Glomerular endothelial cell (primary cell): ENCODE measurements at regions not wholly inside any gene's neighbourhood (a gene's known extent, or its start where the extent isn't known, plus 50 kb on each side); places are given as distances from the start of the nearest gene placed in this dataset.
"Not testable (repeated sequence)": the region's sequence is repeated elsewhere in the genome, so short reads cannot be mapped to it uniquely, and the experiment has no call there.

Source experiments
- DNase-seq: peaks from one replicate; pipeline ENCODE4 v3.0.0-alpha.2; 2011; ENCODE audit warnings: low read depth, low spot score; ENCODE audit errors: extremely low read depth

DNA sequence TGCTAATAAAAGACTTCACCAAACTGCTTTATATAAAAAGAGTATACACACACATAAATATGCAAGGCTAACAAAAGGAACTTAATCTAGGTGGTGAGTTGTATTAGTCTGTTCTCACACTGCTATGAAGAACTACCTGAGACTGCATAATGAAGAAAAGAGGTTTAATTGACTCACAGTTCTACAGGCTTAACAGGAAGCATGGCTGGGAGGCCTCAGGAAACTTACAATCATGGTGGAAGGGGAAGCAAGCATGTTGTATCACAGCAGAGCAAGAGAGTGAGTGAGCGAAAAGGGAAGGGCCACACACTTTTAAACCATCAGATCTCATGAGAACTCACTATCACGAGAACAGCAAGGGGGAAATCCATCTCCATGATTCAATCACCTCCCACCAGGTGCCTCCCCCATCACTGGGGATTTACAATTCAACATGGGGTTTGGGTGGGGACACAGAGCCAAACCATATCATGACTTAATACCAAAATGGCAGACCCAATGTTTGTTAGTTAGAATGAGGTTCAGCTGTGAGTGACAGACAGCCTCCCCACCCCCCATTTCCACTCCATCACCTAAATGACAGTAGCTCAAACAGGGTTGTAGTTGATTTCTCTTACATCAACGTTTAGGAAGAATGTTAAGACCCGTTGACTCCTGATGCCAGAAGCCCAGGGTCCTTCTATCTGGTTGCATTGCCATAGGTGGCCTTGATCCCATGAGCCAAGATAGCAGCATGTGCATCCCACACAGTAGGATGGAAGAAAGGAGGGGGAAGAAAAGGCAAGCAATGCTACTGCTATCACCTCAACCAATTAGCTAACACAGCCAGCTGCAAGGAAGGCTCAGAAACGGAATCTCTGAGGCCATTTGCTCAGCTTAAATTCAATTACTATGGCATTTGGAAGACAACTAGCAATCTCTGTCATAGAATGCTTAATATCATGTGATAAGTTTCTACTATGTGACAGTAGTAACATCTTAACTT is 77.0 kb downstream of the CCDC71L start:
- DNase-seq = no peak

DNA sequence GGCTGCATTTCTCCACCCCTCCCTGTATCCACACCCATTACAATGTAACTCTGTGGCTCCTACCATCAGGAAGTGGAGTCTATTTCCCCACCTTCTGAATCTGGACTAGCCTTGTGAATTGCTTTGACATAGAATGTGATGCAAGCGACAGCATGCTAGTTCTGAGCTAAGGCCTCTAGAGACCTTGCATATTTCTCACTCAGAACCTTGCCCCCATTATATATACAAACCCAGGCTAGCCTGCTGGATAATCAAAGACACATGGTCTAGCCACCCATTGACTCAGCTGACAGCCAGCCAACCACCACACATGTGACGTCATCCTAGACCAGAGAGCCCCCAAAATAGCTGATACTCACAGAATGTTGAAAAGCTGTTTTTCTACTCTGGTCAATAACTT is 77.9 kb downstream of the CCDC71L start:
- no peak for DNase-seq

- no peak for DNase-seq
Observed at GRCh38 chr7:106582365-106582764, 78.6 kb downstream of the CCDC71L start.

DNA sequence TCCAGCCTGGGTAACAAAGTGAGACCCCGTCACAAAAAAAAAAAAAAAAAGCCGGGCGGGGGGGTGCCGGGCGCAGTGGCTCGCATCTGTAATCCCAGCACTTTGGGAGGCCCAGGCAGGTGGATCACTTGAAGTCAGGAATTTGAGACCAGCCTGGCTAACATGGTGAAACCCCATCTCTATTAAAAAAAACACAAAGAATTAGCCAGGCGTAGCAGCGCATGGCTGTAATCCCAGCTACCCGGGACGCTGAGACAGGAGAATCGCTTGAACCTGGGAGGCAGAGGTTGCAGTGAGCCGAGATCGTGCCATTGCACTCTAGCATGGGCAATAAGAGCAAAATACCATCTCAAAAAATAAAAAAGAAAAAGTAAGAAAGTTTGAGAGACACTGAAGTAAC is 81.9 kb downstream of the CCDC71L start:
- DNase-seq = not testable (repeated sequence)

DNA sequence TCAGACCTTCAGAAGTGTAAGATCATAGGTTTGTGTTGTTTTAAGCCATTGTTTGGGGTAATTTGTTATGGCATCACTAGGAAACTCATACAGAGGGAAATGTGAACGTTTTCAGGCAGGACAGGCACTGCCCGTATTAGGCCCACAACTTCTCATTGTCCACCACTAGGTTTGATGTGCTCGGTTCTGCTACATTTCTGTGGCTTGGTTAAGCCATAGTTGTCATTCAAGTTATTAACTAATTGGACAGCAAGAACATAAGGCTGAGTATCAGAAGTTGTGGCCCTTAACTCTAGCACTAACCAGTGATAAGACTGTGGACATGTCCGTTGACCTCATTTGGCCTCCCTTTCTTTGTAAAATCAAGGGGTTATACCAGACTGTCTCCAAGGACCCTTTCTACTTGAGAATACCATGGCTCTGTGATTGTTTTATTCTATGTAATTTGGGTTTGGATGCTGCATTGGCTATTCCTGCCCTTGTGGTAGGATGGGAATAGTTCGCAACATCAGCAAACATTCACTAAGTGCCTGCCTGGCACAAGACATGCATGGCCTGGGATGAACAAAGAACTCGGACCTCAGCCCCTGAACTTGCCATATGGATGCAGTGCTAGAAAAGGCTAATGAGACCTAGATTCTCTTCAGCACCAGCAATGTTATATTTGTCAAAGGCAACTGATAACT is 85.7 kb downstream of the CCDC71L start:
- DNase-seq = no peak

GRCh38 chr7:106573738-106574137 is 87.2 kb downstream of the CCDC71L start:
- DNase-seq = no peak

DNA sequence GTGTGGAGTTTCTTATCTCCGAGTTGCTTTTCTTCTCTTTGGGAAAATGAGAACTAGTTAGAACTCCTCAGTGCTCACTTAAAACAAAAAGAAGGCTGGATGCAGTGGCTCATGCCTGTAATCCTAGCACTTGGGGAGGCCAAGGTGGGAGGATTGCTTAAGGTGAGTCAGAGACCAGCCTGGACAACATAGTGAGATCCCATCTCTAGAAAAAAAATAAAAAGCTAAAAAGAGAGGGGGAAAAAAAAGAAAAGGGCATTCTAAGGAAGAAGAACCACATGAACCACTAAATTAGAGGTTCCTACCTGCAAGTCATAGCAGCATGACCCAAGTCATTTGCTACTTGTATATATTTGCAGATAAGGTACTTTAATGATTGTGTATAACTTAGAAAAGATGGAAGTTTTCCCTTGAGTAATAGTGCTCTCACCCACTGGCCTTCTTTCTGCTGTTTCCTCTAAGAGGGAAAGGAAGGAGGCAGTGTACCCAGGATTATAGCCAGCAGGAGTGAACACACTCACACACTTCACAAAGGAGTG is 87.8 kb downstream of the CCDC71L start:
- DNase-seq = no peak

GRCh38 chr7:106572394-106573124 is 88.4 kb downstream of the CCDC71L start:
- DNase-seq = no peak

DNA sequence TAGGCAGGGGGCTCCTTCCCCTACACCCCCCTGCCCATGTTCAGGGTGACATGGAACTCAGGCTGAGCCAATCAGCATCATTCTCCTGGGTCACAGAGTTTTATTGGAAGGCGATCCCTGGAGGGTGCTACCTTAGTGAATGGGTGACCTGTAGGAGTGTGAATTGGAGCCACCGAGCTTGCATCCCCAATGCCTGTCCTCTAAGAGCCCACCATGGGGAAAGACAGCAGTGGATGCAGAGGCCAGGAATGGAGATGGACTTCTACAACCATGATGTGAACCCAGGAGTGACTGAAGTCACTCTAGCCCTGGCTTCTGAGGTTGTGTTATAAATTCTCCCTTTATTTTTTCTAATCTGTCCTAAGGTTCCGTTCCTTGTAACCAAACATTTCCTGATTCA is 89.4 kb downstream of the CCDC71L start:
- DNase-seq = no peak

DNA sequence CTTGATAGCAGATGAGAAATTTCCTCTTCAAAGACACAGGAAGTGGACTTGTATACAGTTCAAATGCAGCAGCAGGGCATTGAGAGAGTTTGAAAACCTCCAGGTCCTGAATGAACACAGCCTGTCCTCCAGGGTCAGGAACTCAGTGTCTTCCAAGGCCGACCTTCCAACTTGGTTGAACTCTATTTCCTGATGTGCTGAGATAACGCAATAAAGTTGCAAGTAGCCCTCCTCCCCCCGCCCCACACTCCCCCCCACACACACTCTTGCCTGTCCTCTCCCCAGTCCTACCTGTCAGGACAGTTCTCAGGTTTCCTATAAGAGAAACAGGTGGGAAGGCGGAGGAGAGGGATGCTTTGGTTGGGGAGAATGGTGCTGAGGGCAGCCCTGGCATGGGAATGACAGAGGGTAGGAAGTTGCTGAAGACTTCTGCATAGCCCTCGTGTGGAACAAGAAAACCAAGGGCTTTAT is 90.0 kb downstream of the CCDC71L start:
- DNase-seq = no peak

DNA sequence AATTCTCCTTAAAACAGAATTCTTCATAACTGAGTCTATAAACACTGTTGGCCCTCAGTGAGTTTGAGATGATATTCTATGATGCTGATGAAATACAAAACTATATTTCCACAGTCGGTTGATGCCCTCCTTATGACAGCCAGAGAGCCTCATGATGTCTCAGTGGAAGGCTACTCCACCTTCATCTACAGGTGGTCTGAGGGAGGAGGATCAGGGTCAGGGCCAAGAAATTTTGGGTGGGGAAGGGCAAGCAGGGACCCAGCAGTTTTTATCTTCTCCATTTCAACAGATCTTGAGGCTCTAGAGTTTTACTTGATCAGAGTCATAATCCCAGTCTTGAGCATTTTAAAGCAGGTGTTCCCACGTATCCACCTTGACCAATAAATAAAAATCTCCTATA is 90.8 kb downstream of the CCDC71L start:
- no peak for DNase-seq

DNA sequence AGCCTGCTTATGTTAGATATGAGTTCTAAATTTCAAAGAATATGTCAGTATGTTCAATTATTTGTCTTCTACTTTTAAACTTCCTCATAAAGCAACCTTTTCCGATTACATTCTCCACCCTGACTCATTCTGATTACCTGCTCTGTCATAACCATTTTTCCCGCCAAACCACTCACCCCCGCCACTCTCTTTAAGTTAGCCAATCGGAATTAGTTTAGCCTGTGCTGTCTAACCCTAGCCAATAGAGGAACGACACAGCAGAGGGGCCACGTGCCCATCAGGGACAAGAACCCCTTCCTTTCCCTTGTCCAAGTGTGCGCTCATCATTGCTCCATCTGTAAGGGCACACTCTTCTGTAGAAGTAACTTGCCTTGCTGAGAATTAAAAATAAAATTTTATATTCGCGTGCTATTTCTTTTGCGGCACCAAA is 91.4 kb downstream of the CCDC71L start:
- no peak for DNase-seq

GRCh38 chr7:106568680-106569499 is 92.1 kb downstream of the CCDC71L start:
- DNase-seq = no peak

DNA sequence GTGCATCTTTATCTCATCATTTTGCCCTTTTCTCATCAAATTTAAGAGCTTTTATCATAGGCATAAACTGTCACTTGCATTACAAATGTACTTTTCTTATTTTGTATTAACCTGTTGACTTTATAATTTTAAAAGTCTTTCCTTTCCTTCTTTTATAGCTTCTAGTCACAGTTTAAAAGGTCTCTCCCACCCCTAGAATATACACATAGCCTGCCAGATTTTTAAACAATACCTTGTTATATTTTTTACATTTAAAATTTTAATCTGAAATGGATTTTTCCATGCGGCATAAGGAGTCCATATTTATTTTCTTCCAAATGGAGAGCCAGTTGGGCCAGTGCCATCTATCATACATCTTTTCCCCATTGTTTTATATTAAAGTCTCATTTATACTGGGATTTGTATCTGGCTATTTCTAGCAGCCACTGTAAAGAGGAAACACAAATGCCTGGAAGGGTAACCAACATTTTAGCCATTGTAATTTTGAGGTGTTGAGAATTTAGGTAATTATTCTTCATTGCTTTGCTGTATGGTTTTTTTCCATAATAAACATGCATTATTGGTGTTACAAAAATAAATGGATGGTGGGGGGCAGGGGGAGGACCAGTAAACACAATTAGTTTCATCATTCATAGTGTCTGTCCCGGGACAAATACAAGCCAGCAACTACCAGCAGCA is 92.8 kb downstream of the CCDC71L start:
- no peak for DNase-seq

DNA sequence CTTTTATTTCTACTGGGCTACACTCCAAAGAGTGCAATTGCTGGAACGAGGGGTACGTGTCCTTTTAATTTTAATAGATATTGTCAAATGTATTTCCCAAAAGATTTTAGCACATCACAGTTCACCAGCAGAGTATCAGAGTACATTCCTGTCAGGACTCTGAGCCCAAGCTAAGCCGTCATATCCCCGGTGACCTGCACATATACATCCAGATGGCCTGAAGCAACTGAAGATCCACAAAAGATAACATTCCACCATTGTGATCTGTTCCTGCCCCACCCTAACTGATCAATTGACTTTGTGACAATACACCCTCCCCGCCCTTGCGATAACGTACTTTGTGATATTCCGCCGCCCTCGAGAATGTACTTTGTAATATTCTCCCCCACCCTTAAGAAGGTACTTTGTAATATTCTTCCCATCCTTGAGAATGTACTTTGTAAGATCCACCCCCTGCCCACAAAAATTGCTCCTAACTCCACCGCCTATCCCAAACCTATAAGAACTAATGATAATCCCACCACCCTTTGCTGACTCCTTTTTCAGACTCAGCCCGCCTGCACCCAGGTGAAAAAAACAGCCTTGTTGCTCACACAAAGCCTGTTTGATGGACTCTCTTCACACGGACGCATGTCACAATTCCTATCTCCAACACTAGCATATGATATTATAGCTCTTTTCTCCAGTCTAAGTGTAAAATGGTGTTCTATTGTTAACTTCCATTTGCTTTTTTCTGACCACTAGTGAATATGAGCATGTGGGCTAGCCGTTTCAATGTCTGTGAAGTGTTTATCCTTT is 93.6 kb downstream of the CCDC71L start:
- not testable (repeated sequence) for DNase-seq

DNA sequence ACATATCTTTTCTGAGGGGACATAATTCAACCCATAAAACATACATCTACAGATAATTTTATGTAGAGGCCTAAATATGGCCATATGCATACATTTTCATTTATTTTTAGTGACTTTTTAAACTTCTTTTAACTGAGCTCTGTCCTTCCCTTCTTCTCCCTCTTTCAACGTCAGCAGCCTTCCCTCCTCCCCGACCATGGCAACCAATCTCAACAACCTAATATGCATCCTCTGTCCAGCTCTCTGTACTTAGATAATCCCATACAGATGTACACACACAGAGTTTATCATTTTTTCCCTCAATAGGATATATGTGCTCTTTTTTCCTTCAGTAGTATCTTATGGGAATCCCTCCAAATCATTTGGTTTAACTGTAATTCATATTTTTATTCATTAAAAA is 94.3 kb downstream of the CCDC71L start:
- no peak for DNase-seq

DNA sequence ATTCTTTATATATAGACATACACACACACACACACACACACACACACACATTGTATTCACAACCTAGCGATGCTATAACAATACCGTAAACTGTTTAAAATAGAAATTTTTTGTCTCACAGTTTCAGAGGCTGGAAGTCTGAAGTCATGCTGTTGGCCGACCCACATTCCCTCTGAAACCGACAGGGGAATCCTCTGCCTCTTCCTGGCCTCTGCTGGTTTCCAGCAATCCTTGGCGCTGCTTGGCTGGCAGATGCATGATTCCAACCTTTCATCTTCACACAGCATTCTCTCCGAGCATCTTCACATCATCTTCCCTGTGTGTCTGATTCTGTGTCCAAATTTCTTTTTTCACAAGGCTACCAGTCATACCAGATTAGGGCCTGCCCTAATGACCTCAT is 94.8 kb downstream of the CCDC71L start:
- no peak for DNase-seq

- DNase-seq = no peak
Observed at GRCh38 chr7:106565428-106565827, 95.5 kb downstream of the CCDC71L start.
